Inflammatory macrophage treated with lipopolysaccharide for 4 hours (primary cell): ENCODE measurements at regions not wholly inside any gene's neighbourhood (a gene's known extent, or its start where the extent isn't known, plus 50 kb on each side); places are given as distances from the start of the nearest gene placed in this dataset.

Source experiments
- DNase-seq: peaks from one replicate; pipeline ENCODE4 v3.0.0-alpha.2; 2020

GRCh38 chr6:142561511-142562265 is 259.9 kb downstream of the ADGRG6 start:
- no peak for DNase-seq

GRCh38 chr6:142562865-142563264 is 261.1 kb downstream of the ADGRG6 start:
- no peak for DNase-seq

- DNase-seq: peak; percentile 49
Measured at GRCh38 chr6:142566628-142567396, 265.0 kb downstream of the ADGRG6 start.

GRCh38 chr6:142567461-142567860 is 265.7 kb downstream of the ADGRG6 start:
- no peak for DNase-seq

- peak; percentile 6 for DNase-seq
Measured at GRCh38 chr6:142568857-142569597, 267.2 kb downstream of the ADGRG6 start.

- DNase-seq: no peak
Measured at GRCh38 chr6:142569676-142570075, 267.9 kb downstream of the ADGRG6 start.

GRCh38 chr6:142570221-142570671 is 268.4 kb downstream of the ADGRG6 start:
- no peak for DNase-seq

- DNase-seq: no peak
Measured at GRCh38 chr6:142592876-142593275, 291.1 kb downstream of the ADGRG6 start.

GRCh38 chr6:142597836-142598235 is 296.0 kb downstream of the ADGRG6 start:
- no peak for DNase-seq

- no peak for DNase-seq
Measured at GRCh38 chr6:142601427-142601826, 299.6 kb downstream of the ADGRG6 start.

GRCh38 chr6:142602972-142603371 is 301.2 kb downstream of the ADGRG6 start:
- DNase-seq: no peak

- peak; percentile 69 for DNase-seq
Measured at GRCh38 chr6:142605922-142606485, 304.2 kb downstream of the ADGRG6 start.

GRCh38 chr6:142612956-142613355 is 311.1 kb downstream of the ADGRG6 start:
- DNase-seq: no peak

GRCh38 chr6:142613981-142614380 is 312.2 kb downstream of the ADGRG6 start:
- DNase-seq: no peak

GRCh38 chr6:142617158-142617557 is 315.4 kb downstream of the ADGRG6 start:
- DNase-seq: no peak

- no peak for DNase-seq
Measured at GRCh38 chr6:142621822-142622221, 320.0 kb downstream of the ADGRG6 start.

GRCh38 chr6:142624978-142625715 is 319.8 kb downstream of the HIVEP2 start:
- no peak for DNase-seq

- DNase-seq: no peak
Measured at GRCh38 chr6:142627474-142627873, 317.5 kb downstream of the HIVEP2 start.

GRCh38 chr6:142631517-142632385 is 313.2 kb downstream of the HIVEP2 start:
- no peak for DNase-seq

- DNase-seq: no peak
Measured at GRCh38 chr6:142633317-142633716, 311.7 kb downstream of the HIVEP2 start.

GRCh38 chr6:142635130-142635529 is 309.8 kb downstream of the HIVEP2 start:
- DNase-seq: no peak
